OCI-LY3 (cell line): ENCODE measurements at regions not wholly inside any gene's neighbourhood (a gene's known extent, or its start where the extent isn't known, plus 50 kb on each side); places are given as distances from the start of the nearest gene placed in this dataset.

Experiments used
- H2AFZ ChIP-seq: fragments of 200-600, 300-600 bp; shearing (Covaris generic); 2 replicates; pipeline ENCODE4 v1.6.0; 2014; ENCODE audit warnings: antibody characterized with exemption, low read depth, low read length
- H3K27ac ChIP-seq: fragments of 200-600, 300-600 bp; sonication (generic); 2 replicates; pipeline ENCODE4 v1.5.1; 2014; ENCODE audit warnings: mild to moderate bottlenecking, low read length, moderate library complexity, mixed read lengths
- H3K27me3 ChIP-seq: fragments of 200-600, 300-600 bp; sonication (generic); 2 replicates; pipeline ENCODE4 v1.6.1; 2014; ENCODE audit warnings: low read depth, low read length, mixed read lengths
- H3K36me3 ChIP-seq: fragments of 200-600, 300-600 bp; sonication (generic); replicated peaks from 2 replicates; pipeline ENCODE3; 2014; ENCODE audit warnings: low read depth, low read length, mixed read lengths
- H3K4me1 ChIP-seq: fragments of 300-600, 200-600 bp; sonication (generic); 2 replicates; pipeline ENCODE4 v1.6.1; 2014; ENCODE audit warnings: low read length, mixed read lengths
- H3K4me2 ChIP-seq: fragments of 200-600, 300-600 bp; sonication (generic); 2 replicates; pipeline ENCODE4 v1.6.1; 2014; ENCODE audit warnings: low read length, mixed read lengths
- H3K4me3 ChIP-seq: fragments of 300-600, 200-600 bp; sonication (generic); 2 replicates; pipeline ENCODE4 v1.5.1; 2014; ENCODE audit warnings: antibody characterized with exemption, mild to moderate bottlenecking, low read length, moderate library complexity
- H3K79me2 ChIP-seq: fragments of 300-600, 200-600 bp; shearing (Covaris generic); 2 replicates; pipeline ENCODE4 v1.6.1; 2014; ENCODE audit warnings: mild to moderate bottlenecking, low read length, mixed read lengths
- H3K9ac ChIP-seq: fragments of 300-600, 200-600 bp; shearing (Covaris generic); 2 replicates; pipeline ENCODE4 v1.6.0; 2014; ENCODE audit warnings: mild to moderate bottlenecking, low read length, moderate library complexity
- H3K9me3 ChIP-seq: fragments of 200-600, 300-600 bp; shearing (Covaris generic); 2 replicates; pipeline ENCODE4 v1.6.1; 2014; ENCODE audit warnings: low read length, mixed read lengths; ENCODE audit not compliant: insufficient read depth
- H4K20me1 ChIP-seq: fragments of 200-600, 300-600 bp; sonication (generic); 2 replicates; pipeline ENCODE4 v1.6.1; 2016; ENCODE audit warnings: low read length, mixed read lengths; ENCODE audit not compliant: insufficient read depth
- CTCF ChIP-seq: fragments of 200-600, 300-600 bp; sonication (generic); IDR thresholded peaks from 2 replicates; pipeline ENCODE4 v1.5.1; 2014; ENCODE audit warnings: antibody characterized with exemption, low read length, low read depth
- EZH2phosphoT487 ChIP-seq: fragments of 200-600 bp; shearing (Covaris generic); IDR thresholded peaks from 2 replicates; pipeline ENCODE4 v1.6.1; 2018; ENCODE audit warnings: antibody characterized with exemption, mixed run types, low read depth

- no peak overlapping the region for H3K4me2 ChIP-seq
- TF ChIP-seq CTCF = no peak
- no peak for TF ChIP-seq EZH2phosphoT487
- H3K9ac ChIP-seq = no peak overlapping the region
- no peak overlapping the region for H2AFZ ChIP-seq
- no peaks in the 10 kb centered on the region for H3K79me2 ChIP-seq
- H3K4me3 ChIP-seq = no peak overlapping the region
- H3K27me3 ChIP-seq = no peaks in the 10 kb centered on the region
- peaks cover 9% of the 10 kb centered on the region; the same call in 1 of the 2 replicates for H3K9me3 ChIP-seq
- H3K27ac ChIP-seq = no peak overlapping the region
- H4K20me1 ChIP-seq = no peaks in the 10 kb centered on the region
- H3K36me3 ChIP-seq = peaks cover 4% of the 10 kb centered on the region
- H3K4me1 ChIP-seq = peaks cover 28% of the 10 kb centered on the region
These were observed 131.3 kb downstream of the SLC7A11 start for GRCh38 chr4:138110815-138111214.

DNA sequence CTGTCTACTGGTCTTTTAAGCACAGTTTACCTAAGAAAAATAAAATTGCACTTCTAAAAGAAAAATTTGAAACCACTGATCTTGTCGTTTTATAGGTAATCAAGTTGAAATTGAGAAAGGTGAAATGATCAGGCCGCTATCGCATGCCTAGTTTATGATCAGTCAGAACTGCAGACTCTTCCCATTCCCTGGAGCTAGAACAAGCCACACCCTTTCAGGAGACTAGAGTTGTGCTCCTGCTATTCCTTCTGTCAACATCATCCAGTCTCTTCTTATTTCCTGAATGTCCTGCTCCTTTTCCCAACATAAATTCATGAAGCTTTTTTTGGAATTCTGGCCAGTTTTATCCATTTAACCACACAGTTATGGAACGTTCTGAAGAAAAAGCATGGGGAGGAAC, 135.1 kb downstream of the SLC7A11 start:
- Histone ChIP-seq H3K4me2 (no peak overlapping the region), H3K9me3 (peaks cover 9% of the 10 kb centered on the region; the same call in 1 of the 2 replicates), H3K79me2 (no peaks in the 10 kb centered on the region), H3K36me3 (peaks cover 4% of the 10 kb centered on the region), H3K9ac (no peak overlapping the region), H3K27me3 (no peaks in the 10 kb centered on the region), H3K4me1 (peaks cover 21% of the 10 kb centered on the region), H3K27ac (no peak overlapping the region), H4K20me1 (no peaks in the 10 kb centered on the region), H3K4me3 (no peak overlapping the region), H2AFZ (no peak overlapping the region)
- no peak for TF ChIP-seq EZH2phosphoT487
- no peak for TF ChIP-seq CTCF

- Histone ChIP-seq H3K79me2 (no peaks in the 10 kb centered on the region), H3K27ac (no peak overlapping the region), H3K4me1 (peaks cover 15% of the 10 kb centered on the region), H3K36me3 (peaks cover 4% of the 10 kb centered on the region), H2AFZ (no peak overlapping the region), H4K20me1 (no peaks in the 10 kb centered on the region), H3K4me2 (no peak overlapping the region), H3K4me3 (no peak overlapping the region), H3K27me3 (no peaks in the 10 kb centered on the region), H3K9me3 (peaks cover 9% of the 10 kb centered on the region; the same call in 1 of the 2 replicates), H3K9ac (no peak overlapping the region)
- TF ChIP-seq EZH2phosphoT487 (no peak), CTCF (no peak)
These were observed 136.8 kb downstream of the SLC7A11 start for GRCh38 chr4:138105331-138105730.

DNA sequence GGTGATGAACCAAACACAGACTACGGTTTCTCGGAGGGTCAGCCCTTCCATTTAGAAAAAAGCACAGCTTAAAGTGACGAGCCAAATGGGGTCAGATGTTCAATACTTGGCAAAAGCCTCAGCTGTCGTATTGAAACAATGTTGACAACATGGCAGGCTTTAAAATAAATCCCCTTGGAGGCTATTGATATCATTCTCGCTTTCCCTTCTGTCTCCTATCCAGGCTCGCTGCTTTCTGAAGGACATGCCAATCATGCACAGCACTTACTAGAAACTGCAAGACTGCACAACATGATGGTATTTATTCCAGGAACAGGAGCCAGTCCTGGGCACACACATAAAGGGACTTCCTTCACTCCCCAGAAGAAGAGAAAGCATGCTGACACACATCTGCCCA, 137.9 kb downstream of the SLC7A11 start:
- H3K9ac ChIP-seq = peak overlapping the region; percentile 33
- peaks cover 4% of the 10 kb centered on the region for H3K36me3 ChIP-seq
- H3K27ac ChIP-seq = peak overlapping the region; percentile 20; the same call in 1 of the 2 replicates
- H2AFZ ChIP-seq = peak overlapping the region; percentile 88
- no peak for TF ChIP-seq EZH2phosphoT487
- H3K27me3 ChIP-seq = no peaks in the 10 kb centered on the region
- H3K4me1 ChIP-seq = peaks cover 15% of the 10 kb centered on the region
- peaks cover 9% of the 10 kb centered on the region; the same call in 1 of the 2 replicates for H3K9me3 ChIP-seq
- peak overlapping the region; percentile 80 for H3K4me2 ChIP-seq
- H4K20me1 ChIP-seq = no peaks in the 10 kb centered on the region
- H3K79me2 ChIP-seq = no peaks in the 10 kb centered on the region
- H3K4me3 ChIP-seq = peak overlapping the region; percentile 66
